ENCODE measurements at regions not wholly inside any gene's neighbourhood (a gene's known extent, or its start where the extent isn't known, plus 50 kb on each side); places are given as distances from the start of the nearest gene placed in this dataset.

DNA sequence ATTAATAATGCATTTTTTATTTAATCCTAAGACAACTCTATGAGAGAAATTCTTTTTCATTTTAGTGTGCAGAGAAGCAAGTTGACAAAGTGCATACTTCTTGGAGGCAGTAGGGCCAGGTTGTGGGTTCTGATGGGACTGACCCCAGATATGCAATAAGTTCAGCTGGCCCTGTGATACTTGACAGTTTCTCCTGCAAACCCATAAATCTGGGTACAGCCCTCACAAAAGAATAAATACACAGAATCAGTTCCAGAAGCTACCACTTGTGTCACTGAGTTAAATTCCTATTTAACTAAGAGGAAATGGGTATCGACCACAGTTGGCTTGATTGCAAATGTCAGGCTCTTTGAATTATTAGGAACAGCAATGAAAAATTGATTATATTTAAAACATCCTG is 598.5 kb upstream of the API5 start:
- TF ChIP-seq, protein P1, sequence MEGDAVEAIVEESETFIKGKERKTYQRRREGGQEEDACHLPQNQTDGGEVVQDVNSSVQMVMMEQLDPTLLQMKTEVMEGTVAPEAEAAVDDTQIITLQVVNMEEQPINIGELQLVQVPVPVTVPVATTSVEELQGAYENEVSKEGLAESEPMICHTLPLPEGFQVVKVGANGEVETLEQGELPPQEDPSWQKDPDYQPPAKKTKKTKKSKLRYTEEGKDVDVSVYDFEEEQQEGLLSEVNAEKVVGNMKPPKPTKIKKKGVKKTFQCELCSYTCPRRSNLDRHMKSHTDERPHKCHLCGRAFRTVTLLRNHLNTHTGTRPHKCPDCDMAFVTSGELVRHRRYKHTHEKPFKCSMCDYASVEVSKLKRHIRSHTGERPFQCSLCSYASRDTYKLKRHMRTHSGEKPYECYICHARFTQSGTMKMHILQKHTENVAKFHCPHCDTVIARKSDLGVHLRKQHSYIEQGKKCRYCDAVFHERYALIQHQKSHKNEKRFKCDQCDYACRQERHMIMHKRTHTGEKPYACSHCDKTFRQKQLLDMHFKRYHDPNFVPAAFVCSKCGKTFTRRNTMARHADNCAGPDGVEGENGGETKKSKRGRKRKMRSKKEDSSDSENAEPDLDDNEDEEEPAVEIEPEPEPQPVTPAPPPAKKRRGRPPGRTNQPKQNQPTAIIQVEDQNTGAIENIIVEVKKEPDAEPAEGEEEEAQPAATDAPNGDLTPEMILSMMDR (IDR thresholded peaks at IDR 0.05) = no peak
- TF ChIP-seq EP300 (IDR thresholded peaks at IDR 0.05; ENCODE audit: low read depth) = no peak
- no peak for TF ChIP-seq POLR2A (IDR thresholded peaks at IDR 0.05)
- TF ChIP-seq POLR2AphosphoS5 (IDR thresholded peaks at IDR 0.05) = no peak

Measured in transverse colon (tissue), 4 donors.